Lower lobe of right lung (tissue), 2 donors: ENCODE measurements at regions not wholly inside any gene's neighbourhood (a gene's known extent, or its start where the extent isn't known, plus 50 kb on each side); places are given as distances from the start of the nearest gene placed in this dataset.

Source experiments
- ATAC-seq, 2 donors: fragments of 200-7000 bp; cut with Tn5 transposase; one replicate each; pipeline ENCODE4 v1.9.1; 2020 to 2022; ENCODE audit warnings: mild to moderate bottlenecking in 2 of 2, moderate library complexity in 2 of 2
- DNase-seq: peaks from one replicate; pipeline ENCODE4 v3.0.0-alpha.2; 2020
- H3K27ac ChIP-seq: fragments of 200-600 bp; one replicate; pipeline ENCODE4 v1.8.0; 2022
- H3K27me3 ChIP-seq: fragments of 200-600 bp; one replicate; pipeline ENCODE4 v1.8.0; 2022; ENCODE audit warnings: low read depth
- H3K36me3 ChIP-seq: fragments of 200-600 bp; one replicate; pipeline ENCODE4 v1.8.0; 2022; ENCODE audit warnings: mild to moderate bottlenecking
- H3K4me1 ChIP-seq: fragments of 200-600 bp; one replicate; pipeline ENCODE4 v1.8.0; 2022
- H3K4me3 ChIP-seq: fragments of 200-600 bp; one replicate; pipeline ENCODE4 v1.8.0; 2022; ENCODE audit warnings: mild to moderate bottlenecking
- H3K9me3 ChIP-seq: fragments of 200-600 bp; one replicate; pipeline ENCODE4 v1.8.0; 2022
- CTCF ChIP-seq: fragments of 200-600 bp; IDR thresholded peaks from one replicate; pipeline ENCODE4 v1.8.0; 2022; ENCODE audit warnings: antibody characterized with exemption, mild to moderate bottlenecking
- intact Hi-C: fragments of 100-400 bp; cut with DNase I; formaldehyde crosslinking; loops from one replicate; pipeline ENCODE4 v1.11.0; 2022
- donor health status: DM: no; HTN: yes; CAD: no; lungs with severe emphysema.

- Histone ChIP-seq H3K4me1 (no peaks in the 10 kb centered on the region), H3K36me3 (no peaks in the 10 kb centered on the region), H3K9me3 (no peaks in the 10 kb centered on the region), H3K27ac (no peak overlapping the region), H3K27me3 (no peaks in the 10 kb centered on the region), H3K4me3 (no peak overlapping the region)
- DNase-seq: no peak
- no peak for TF ChIP-seq CTCF
- intact Hi-C loops: no loop called here
- no peak for ATAC-seq
Observed at GRCh38 chr1:113325022-113325421, 65.3 kb upstream of the MAGI3 start.

GRCh38 chr1:113326976-113327375 lies 63.3 kb upstream of the MAGI3 start:
- TF ChIP-seq CTCF: no peak
- no peaks in the 10 kb centered on the region for H3K4me1 ChIP-seq
- ATAC-seq (no peak), DNase-seq (no peak)
- no peak overlapping the region for H3K4me3 ChIP-seq
- H3K9me3 ChIP-seq: no peaks in the 10 kb centered on the region
- no peaks in the 10 kb centered on the region for H3K27me3 ChIP-seq
- intact Hi-C loops: no loop called here
- H3K36me3 ChIP-seq: no peaks in the 10 kb centered on the region
- H3K27ac ChIP-seq: no peak overlapping the region

GRCh38 chr1:113333056-113333455 lies 57.3 kb upstream of the MAGI3 start:
- Histone ChIP-seq H3K27me3 (no peaks in the 10 kb centered on the region), H3K27ac (no peak overlapping the region), H3K36me3 (no peaks in the 10 kb centered on the region), H3K9me3 (no peaks in the 10 kb centered on the region), H3K4me1 (no peaks in the 10 kb centered on the region), H3K4me3 (no peak overlapping the region)
- TF ChIP-seq CTCF: no peak
- no peak for DNase-seq
- intact Hi-C loops: no loop called here
- ATAC-seq: no peak

- H3K36me3 ChIP-seq: no peaks in the 10 kb centered on the region
- ATAC-seq: no peak
- intact Hi-C loops: no loop called here
- no peaks in the 10 kb centered on the region for H3K4me1 ChIP-seq
- no peak overlapping the region for H3K27ac ChIP-seq
- no peaks in the 10 kb centered on the region for H3K27me3 ChIP-seq
- H3K4me3 ChIP-seq: no peak overlapping the region
- TF ChIP-seq CTCF: no peak
- no peak for DNase-seq
- H3K9me3 ChIP-seq: no peaks in the 10 kb centered on the region
Observed at GRCh38 chr1:113340038-113340437, 50.3 kb upstream of the MAGI3 start.
